ENCODE measurements at regions not wholly inside any gene's neighbourhood (a gene's known extent, or its start where the extent isn't known, plus 50 kb on each side); places are given as distances from the start of the nearest gene placed in this dataset.

- Histone ChIP-seq H2AK5ac (ENCODE audit: low read depth, low read length) (no peak overlapping the region), H2BK5ac (ENCODE audit: low read depth, low read length, poor library complexity, severe bottlenecking) (no peak overlapping the region), H3K4me1 (ENCODE audit: control insufficient read depth, insufficient read depth, low read length) (peaks cover 10% of the 10 kb centered on the region), H3K9me3 (ENCODE audit: control insufficient read depth, insufficient read depth, low read length) (no peaks in the 10 kb centered on the region; the same call in 1 of the 2 replicates), H2BK20ac (ENCODE audit: low read depth, low read length) (no peak overlapping the region), H3K23ac (ENCODE audit: low read depth, low read length) (no peak overlapping the region), H4K5ac (ENCODE audit: low read depth, low read length) (no peak overlapping the region), H3K36me3 (ENCODE audit: control insufficient read depth, insufficient read depth, low read length) (no peaks in the 10 kb centered on the region), H3K4ac (ENCODE audit: low read depth, low read length) (no peak overlapping the region), H4K20me1 (ENCODE audit: insufficient read depth, low read length) (no peaks in the 10 kb centered on the region), H3K18ac (ENCODE audit: low read depth, low read length) (no peak overlapping the region), H3K14ac (replicated peaks; ENCODE audit: low read depth, low read length) (no peak overlapping the region), H2AK9ac (replicated peaks; ENCODE audit: low read depth, low read length, poor library complexity) (no peak overlapping the region), H3K56ac (ENCODE audit: extremely low read depth, insufficient read depth, low read length) (no peak overlapping the region), H3K27me3 (ENCODE audit: control insufficient read depth, insufficient read depth, low read length) (no peaks in the 10 kb centered on the region), H3K9ac (ENCODE audit: low read depth, low read length) (no peak overlapping the region), H2BK120ac (ENCODE audit: low read depth, low read length) (no peak overlapping the region), H2BK15ac (ENCODE audit: low read depth, low read length) (no peak overlapping the region), H3K27ac (ENCODE audit: insufficient read depth, low read length) (no peak overlapping the region), H3K4me2 (ENCODE audit: low read depth, low read length) (no peak overlapping the region), H3K4me3 (ENCODE audit: insufficient read depth, low read depth, low read length) (no peak overlapping the region), H3K9me1 (ENCODE audit: insufficient read depth, low read length) (no peaks in the 10 kb centered on the region), H3K79me1 (ENCODE audit: low read depth in 1 of 2, low read length in 2 of 2) (no peaks in the 10 kb centered on the region), H2AFZ (replicated peaks; ENCODE audit: low read length, poor library complexity) (no peak overlapping the region), H4K91ac (ENCODE audit: insufficient read depth, low read depth, low read length) (no peak overlapping the region), H4K8ac (ENCODE audit: low read depth in 2 of 2, low read length in 2 of 2) (no peak overlapping the region)
- ChIA-PET POLR2A (ENCODE audit: unreplicated experiment) (no interaction called here), CTCF (no interaction called here)
- dilution Hi-C loops (cut with HindIII; ENCODE audit: low sequenced_read_pairs, unreplicated experiment) = no loop called here
- BruUV-seq (replicated peaks) = no TSS peak
- DNase-seq (no peak), ATAC-seq (ENCODE audit: low read depth) (no peak)
- in situ Hi-C loops (cut with MboI; ENCODE audit: low sequenced_read_pairs) = no loop called here
- TF ChIP-seq MAFK (IDR thresholded peaks at IDR 0.05; ENCODE audit: low read depth, low read length) (no peak), RCOR1 (IDR thresholded peaks at IDR 0.05; ENCODE audit: insufficient replicate concordance, low read length) (no peak), NFE2L2 (IDR thresholded peaks at IDR 0.05; ENCODE audit: low read depth, low read length) (no peak), FOS (IDR thresholded peaks at IDR 0.05; ENCODE audit: low read depth, low read length) (no peak), CEBPB (IDR thresholded peaks at IDR 0.05; ENCODE audit: low read depth, low read length) (no peak), POLR2A (IDR thresholded peaks at IDR 0.05; ENCODE audit: low read depth, low read length) (no peak), CHD1 (IDR thresholded peaks at IDR 0.05; ENCODE audit: low read depth, low read length) (no peak), SMC3 (IDR thresholded peaks at IDR 0.05; ENCODE audit: low read depth, low read length) (no peak), BHLHE40 (IDR thresholded peaks at IDR 0.05; ENCODE audit: low read depth, low read length) (no peak), MAZ (IDR thresholded peaks at IDR 0.05; ENCODE audit: borderline replicate concordance, low read depth, low read length) (no peak)
- TF ChIP-seq, protein P1, sequence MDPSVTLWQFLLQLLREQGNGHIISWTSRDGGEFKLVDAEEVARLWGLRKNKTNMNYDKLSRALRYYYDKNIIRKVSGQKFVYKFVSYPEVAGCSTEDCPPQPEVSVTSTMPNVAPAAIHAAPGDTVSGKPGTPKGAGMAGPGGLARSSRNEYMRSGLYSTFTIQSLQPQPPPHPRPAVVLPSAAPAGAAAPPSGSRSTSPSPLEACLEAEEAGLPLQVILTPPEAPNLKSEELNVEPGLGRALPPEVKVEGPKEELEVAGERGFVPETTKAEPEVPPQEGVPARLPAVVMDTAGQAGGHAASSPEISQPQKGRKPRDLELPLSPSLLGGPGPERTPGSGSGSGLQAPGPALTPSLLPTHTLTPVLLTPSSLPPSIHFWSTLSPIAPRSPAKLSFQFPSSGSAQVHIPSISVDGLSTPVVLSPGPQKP (IDR thresholded peaks at IDR 0.05; ENCODE audit: borderline replicate concordance, low read depth, low read length) = no peak
- intact Hi-C loops (cut with micrococcal nuclease) = no loop called here
Observed at GRCh38 chr14:56386024-56386423, 193.6 kb upstream of the TMEM260 start.
